SK-N-SH (cell line): ENCODE measurements at regions not wholly inside any gene's neighbourhood (a gene's known extent, or its start where the extent isn't known, plus 50 kb on each side); places are given as distances from the start of the nearest gene placed in this dataset.

Source experiments
- EP300 ChIP-seq, 2 experiments: IDR thresholded peaks; 2 replicates each; pipeline versions ENCODE4 v1.4.0 to v1.6.1; 2012; ENCODE audit warnings: borderline replicate concordance in 1 of 2, low read depth in 1 of 2, low read length in 1 of 2
- FOXM1 ChIP-seq: IDR thresholded peaks from 2 replicates; pipeline ENCODE4 v1.4.0; 2012; ENCODE audit warnings: low read depth, mild to moderate bottlenecking
- GABPA ChIP-seq: IDR thresholded peaks from 2 replicates; pipeline ENCODE4 v1.4.0; 2012; ENCODE audit warnings: low read depth, mild to moderate bottlenecking
- JUND ChIP-seq: IDR thresholded peaks from 2 replicates; pipeline ENCODE4 v1.4.0; 2012
- NFIC ChIP-seq: IDR thresholded peaks from 2 replicates; pipeline ENCODE4 v1.4.0; 2012; ENCODE audit warnings: borderline replicate concordance
- POLR2AphosphoS5 ChIP-seq: IDR thresholded peaks from 2 replicates; pipeline ENCODE4 v1.6.1; 2012; ENCODE audit warnings: low read depth, low read length
- TAF1 ChIP-seq: IDR thresholded peaks from 2 replicates; pipeline ENCODE4 v1.6.1; 2012; ENCODE audit warnings: low read depth, mild to moderate bottlenecking, low read length, moderate library complexity, borderline replicate concordance
- TF ChIP-seq, protein P1 (sequence below): fragments of 200-600 bp; sonication (generic); IDR thresholded peaks from 2 replicates; pipeline ENCODE4 v1.6.1; 2017; ENCODE audit warnings: antibody characterized with exemption, mild to moderate bottlenecking, moderate library complexity
- TF ChIP-seq, protein P2 (sequence below): IDR thresholded peaks from 2 replicates; pipeline ENCODE4 v1.6.1; 2012; ENCODE audit warnings: mild to moderate bottlenecking, low read depth, low read length, moderate library complexity
- TF ChIP-seq, protein P3 (sequence below): fragments of 150-350 bp; IDR thresholded peaks from 2 replicates; pipeline ENCODE4 v1.6.1; 2017; ENCODE audit warnings: antibody characterized with exemption, low read length, low read depth, borderline replicate concordance
- TF ChIP-seq, protein P4 (sequence below): IDR thresholded peaks from 2 replicates; pipeline ENCODE4 v1.4.0; 2012; ENCODE audit warnings: low read depth

DNA sequence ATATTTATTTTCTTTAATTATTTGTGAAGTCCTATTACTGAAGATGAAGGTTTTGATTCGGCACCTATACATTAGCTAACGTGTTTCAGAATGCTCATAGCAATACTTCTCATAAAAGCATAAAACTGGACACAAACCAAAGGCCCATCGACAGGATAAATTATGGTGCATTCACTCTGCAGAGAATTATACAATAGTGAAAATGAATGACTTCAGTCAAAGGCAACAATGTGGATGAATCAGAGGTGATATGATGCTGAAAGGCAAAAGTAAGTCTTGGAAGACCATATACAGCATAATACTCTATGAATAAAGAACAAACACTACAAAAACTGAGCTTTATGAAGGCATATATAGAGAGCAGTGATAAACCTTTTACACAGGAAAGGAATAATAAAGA is 156.6 kb upstream of the EGLN3 start:
- TF ChIP-seq TAF1 (no peak), GABPA (no peak), JUND (no peak), POLR2AphosphoS5 (no peak), NFIC (no peak), FOXM1 (no peak), EP300 (IDR thresholded peaks at IDR 0.05; ENCODE audit: borderline replicate concordance in 1 of 2, low read depth in 1 of 2, low read length in 1 of 2) (no peak)
- TF ChIP-seq, protein P1, sequence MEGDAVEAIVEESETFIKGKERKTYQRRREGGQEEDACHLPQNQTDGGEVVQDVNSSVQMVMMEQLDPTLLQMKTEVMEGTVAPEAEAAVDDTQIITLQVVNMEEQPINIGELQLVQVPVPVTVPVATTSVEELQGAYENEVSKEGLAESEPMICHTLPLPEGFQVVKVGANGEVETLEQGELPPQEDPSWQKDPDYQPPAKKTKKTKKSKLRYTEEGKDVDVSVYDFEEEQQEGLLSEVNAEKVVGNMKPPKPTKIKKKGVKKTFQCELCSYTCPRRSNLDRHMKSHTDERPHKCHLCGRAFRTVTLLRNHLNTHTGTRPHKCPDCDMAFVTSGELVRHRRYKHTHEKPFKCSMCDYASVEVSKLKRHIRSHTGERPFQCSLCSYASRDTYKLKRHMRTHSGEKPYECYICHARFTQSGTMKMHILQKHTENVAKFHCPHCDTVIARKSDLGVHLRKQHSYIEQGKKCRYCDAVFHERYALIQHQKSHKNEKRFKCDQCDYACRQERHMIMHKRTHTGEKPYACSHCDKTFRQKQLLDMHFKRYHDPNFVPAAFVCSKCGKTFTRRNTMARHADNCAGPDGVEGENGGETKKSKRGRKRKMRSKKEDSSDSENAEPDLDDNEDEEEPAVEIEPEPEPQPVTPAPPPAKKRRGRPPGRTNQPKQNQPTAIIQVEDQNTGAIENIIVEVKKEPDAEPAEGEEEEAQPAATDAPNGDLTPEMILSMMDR: no peak
- TF ChIP-seq, protein P2, sequence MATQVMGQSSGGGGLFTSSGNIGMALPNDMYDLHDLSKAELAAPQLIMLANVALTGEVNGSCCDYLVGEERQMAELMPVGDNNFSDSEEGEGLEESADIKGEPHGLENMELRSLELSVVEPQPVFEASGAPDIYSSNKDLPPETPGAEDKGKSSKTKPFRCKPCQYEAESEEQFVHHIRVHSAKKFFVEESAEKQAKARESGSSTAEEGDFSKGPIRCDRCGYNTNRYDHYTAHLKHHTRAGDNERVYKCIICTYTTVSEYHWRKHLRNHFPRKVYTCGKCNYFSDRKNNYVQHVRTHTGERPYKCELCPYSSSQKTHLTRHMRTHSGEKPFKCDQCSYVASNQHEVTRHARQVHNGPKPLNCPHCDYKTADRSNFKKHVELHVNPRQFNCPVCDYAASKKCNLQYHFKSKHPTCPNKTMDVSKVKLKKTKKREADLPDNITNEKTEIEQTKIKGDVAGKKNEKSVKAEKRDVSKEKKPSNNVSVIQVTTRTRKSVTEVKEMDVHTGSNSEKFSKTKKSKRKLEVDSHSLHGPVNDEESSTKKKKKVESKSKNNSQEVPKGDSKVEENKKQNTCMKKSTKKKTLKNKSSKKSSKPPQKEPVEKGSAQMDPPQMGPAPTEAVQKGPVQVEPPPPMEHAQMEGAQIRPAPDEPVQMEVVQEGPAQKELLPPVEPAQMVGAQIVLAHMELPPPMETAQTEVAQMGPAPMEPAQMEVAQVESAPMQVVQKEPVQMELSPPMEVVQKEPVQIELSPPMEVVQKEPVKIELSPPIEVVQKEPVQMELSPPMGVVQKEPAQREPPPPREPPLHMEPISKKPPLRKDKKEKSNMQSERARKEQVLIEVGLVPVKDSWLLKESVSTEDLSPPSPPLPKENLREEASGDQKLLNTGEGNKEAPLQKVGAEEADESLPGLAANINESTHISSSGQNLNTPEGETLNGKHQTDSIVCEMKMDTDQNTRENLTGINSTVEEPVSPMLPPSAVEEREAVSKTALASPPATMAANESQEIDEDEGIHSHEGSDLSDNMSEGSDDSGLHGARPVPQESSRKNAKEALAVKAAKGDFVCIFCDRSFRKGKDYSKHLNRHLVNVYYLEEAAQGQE: no peak
- TF ChIP-seq, protein P3, sequence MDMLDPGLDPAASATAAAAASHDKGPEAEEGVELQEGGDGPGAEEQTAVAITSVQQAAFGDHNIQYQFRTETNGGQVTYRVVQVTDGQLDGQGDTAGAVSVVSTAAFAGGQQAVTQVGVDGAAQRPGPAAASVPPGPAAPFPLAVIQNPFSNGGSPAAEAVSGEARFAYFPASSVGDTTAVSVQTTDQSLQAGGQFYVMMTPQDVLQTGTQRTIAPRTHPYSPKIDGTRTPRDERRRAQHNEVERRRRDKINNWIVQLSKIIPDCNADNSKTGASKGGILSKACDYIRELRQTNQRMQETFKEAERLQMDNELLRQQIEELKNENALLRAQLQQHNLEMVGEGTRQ: no peak
- TF ChIP-seq, protein P4, sequence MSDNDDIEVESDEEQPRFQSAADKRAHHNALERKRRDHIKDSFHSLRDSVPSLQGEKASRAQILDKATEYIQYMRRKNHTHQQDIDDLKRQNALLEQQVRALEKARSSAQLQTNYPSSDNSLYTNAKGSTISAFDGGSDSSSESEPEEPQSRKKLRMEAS: no peak
